RKO (cell line): ENCODE measurements at regions not wholly inside any gene's neighbourhood (a gene's known extent, or its start where the extent isn't known, plus 50 kb on each side); places are given as distances from the start of the nearest gene placed in this dataset.
A peak's percentile ranks its signal among the peaks of the same experiment; 100 is the strongest.

Experiments used
- DNase-seq: peaks from one replicate; pipeline ENCODE4 v3.0.0-alpha.2; 2016; ENCODE audit warnings: low spot score

DNA sequence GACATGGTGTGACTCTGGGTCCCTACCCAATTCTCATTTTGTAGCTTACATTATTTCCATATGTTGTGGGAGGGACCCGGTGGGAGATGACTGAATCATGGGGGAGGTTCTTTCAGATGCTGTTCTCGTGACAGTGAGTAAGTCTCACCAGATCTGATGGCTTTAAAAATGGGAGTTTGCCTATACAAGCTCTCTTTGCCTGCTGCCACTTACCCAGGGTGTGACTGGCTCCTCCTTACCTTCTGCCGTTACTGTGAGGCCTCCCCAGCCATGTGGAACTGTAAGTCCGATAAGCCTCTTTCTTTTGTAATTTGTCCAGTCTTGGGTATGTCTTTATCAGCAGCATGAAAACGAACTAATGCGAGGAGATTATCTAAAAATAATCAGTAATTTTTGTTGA lies 1683.2 kb upstream of the SLC39A10 start:
- DNase-seq, result no peak

GRCh38 chr2:193966590-193966989 lies 1690.4 kb upstream of the SLC39A10 start:
- peak; percentile 84 for DNase-seq

DNA sequence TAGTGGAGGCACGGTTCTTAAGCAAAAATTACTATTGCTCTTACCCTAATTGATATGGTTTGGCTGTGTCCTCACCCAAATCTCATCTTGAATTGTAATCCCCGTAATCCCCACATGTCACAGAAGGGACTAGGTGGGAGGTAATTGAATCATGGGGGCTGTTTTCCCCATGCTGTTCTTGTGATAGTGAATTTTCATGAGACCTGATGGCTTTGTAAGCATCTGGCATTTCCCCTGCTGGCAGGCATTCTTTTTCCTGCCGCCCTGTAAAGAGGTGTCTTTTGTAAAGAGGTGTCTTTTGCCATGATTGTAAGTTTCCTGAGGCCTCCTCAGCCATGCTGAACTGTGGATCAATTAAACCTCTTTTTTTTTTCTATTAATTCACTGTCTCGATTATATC lies 1691.8 kb upstream of the SLC39A10 start:
- DNase-seq, result no peak

DNA sequence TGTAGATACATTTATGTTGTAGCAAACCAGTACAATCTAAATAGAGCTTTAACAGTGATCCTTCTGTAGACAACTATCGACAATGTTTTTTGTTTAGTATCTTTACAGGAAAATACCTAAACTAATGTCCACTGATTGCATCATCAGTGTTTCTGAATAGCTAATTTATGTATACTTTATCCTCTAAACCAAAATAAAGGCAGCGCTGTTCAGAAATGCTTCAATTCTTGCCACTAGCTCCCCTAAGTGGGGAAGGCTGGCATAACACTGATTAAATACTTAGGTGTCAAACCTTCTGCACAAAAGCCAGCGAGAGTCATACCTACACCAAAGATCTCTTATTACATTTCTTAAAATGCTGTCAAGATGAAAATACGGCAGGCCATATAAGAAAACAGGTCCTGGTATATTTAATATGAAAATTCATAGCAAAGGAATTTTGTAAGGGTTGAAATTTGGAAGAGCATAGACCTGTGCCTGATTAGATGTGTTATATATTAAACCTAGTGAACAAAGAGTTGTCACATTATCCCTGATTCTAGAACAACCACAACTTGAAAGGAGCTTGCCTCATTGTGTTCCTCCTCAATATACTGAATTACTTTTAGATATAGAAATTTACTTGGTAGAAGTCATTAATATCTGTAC lies 1693.4 kb upstream of the SLC39A10 start:
- peak; percentile 56 for DNase-seq

- no peak for DNase-seq
These were observed 1710.2 kb upstream of the SLC39A10 start for GRCh38 chr2:193946806-193947205.

DNA sequence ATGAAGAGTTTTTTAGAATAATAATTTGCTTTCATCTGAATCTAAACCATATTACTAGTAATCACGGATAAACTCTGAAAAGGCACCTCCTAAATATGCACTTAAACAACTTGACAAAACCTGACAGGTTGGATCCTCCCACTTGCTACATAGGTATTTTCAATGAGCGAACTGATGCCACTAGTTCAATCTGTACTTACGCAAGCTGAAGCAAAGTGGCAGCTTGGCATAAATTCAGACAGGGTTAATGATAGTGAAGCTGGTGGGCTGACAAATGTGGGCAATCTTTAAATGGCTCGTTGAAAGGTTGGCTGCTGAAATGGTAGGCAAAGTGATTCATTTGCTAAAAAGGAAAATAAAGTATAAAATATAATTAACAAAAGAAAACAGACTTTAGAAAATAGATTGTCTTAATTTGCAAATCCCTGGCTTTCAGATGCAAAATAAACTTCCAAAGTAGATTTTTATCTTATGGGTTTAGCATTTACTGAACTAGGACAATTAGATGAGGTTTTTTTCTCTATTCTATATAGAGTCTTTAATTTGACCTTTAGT lies 1713.5 kb upstream of the SLC39A10 start:
- no peak for DNase-seq

- DNase-seq, result no peak
These were observed 1721.9 kb upstream of the SLC39A10 start for GRCh38 chr2:193935114-193935513.

- no peak for DNase-seq
These were observed 1727.9 kb upstream of the SLC39A10 start for GRCh38 chr2:193929131-193929530.

DNA sequence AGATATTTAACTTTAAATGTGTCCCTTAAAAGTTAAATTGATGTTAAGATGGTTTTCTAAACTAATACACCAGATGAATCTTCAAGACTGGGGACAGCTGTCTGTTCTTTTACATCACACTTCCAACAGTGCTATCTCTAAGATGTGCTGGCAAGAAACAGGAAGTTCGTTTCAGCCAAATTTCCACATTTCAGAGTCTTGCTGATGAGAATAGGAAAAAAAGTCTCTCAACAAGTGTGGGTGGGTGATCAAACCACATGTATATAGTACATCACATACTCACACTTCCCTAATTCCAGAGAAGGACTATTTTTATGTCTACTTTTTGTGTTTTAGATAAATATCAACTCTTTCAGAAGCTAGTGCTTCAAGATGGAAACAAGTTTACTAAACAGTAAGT lies 1712.8 kb upstream of the TMEFF2 start:
- no peak for DNase-seq

GRCh38 chr2:193900292-193900691 lies 1705.6 kb upstream of the TMEFF2 start:
- no peak for DNase-seq

DNA sequence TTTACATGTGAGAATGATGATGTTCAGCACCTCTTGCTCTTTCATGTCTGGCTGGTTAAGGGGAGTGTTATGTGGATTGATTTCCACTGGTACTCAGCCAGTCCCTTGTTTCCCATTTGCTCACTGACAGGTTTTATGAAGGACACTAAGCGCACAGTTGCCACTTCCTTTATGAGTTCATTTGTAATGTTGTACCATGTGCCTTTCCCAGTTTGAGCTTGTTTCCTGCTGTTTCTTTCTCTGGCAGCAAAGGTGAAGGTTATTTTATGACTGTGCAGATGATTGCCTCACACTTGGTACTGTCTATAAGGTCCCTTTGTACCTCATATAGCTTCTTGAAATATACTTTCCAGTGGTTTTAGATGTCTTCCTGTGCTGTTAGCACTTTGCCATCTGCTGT lies 1700.5 kb upstream of the TMEFF2 start:
- no peak for DNase-seq

- no peak for DNase-seq
These were observed 1699.3 kb upstream of the TMEFF2 start for GRCh38 chr2:193894081-193894480.

- DNase-seq, result no peak
These were observed 1696.3 kb upstream of the TMEFF2 start for GRCh38 chr2:193891023-193891422.

GRCh38 chr2:193885419-193885818 lies 1690.7 kb upstream of the TMEFF2 start:
- DNase-seq, result no peak

DNA sequence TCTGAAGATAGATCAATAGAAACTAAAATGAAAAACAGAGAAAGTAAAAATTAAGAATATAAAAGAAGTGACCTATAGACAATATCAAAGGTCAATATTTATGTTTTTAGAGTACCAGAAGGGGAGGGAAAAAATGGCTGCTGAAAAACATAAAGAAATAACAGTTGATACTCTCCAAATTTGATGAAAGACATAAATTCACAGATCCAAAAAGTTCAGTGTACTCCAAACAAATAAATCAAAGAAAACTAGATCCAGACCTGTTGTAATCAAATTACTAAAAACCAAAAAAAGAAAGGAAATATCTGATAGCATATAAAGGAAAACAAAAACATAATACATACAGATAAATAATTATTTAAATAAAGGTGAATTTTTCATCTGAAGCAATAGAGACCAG lies 1689.1 kb upstream of the TMEFF2 start:
- no peak for DNase-seq

DNA sequence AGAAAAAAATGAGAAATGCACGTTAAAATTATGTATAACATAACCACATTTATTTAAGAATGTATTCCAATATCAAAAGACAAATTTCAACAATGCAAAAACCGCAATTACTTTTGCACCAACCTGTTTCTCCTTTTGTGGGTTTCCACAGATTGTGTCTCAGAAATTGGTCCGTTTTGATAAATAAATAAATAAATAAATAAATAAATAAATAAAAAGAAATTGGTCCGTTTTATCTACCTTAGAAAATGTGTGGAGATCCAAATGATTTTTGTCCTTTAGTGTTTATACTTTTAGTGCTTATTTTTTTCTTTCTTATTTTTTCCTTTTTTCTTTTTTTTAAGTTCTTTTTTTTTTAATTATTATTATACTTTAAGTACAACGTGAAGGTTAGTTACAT lies 1682.2 kb upstream of the TMEFF2 start:
- DNase-seq, result no peak

- no peak for DNase-seq
These were observed 1674.8 kb upstream of the TMEFF2 start for GRCh38 chr2:193869564-193869963.

DNA sequence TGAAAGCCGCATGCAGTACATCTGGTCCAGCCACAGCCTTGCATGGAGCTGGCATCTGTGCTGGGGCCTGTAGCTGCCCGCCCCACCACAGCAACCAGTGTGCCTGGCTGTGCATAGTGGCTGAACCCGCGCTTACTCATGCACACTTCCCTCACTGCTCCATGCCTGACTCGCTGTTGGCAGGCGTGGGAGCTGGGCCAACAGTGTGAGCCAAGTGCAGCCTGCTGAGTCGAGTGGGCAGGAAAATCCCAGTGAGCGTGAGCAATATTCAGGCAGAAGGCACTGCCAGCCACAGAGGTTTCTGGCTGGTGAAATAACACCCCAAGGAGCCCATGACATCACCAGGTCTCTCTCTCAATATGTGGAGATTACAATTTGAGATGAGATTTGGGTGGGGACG lies 1674.1 kb upstream of the TMEFF2 start:
- DNase-seq, result peak; percentile 10

GRCh38 chr2:193868132-193868531 lies 1673.4 kb upstream of the TMEFF2 start:
- DNase-seq, result no peak

- DNase-seq, result no peak
These were observed 1672.7 kb upstream of the TMEFF2 start for GRCh38 chr2:193867454-193867853.

DNA sequence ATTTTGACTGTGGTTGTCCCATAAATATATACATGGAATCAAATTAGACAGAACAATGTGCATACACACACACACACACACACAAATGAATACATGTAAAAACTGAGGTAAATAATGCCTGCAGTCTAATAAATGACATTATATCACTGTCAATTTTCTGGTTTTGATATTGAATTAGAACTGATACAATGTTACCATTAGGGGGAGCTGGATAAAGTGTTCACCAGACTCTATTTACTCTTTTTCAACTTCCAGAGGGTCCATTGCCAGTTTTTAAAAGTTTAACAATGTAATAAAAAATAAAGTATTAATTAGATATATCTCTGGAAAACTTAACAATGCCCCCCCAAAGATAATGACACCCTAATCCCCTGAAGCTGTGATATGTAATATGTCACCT lies 1666.8 kb upstream of the TMEFF2 start:
- DNase-seq, result no peak

DNA sequence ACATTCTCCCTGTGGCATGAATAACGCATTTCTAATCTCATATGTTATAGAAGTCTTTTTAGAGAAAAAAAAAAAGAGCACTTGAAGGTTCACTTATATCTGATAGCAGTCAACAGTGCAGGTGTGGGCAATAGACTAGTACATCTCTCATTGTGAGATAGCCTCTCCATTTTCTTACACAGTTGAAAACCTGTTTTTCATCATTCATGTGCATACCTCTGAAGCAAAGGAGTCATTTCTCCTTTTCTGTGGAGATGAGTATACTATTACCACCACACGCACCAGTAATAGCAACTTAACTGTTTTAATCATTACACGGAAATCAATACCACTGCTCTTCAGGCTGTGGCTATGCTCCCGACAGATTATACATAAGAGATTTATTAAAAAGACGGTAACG lies 1653.3 kb upstream of the TMEFF2 start:
- no peak for DNase-seq

GRCh38 chr2:193847130-193847529 lies 1652.4 kb upstream of the TMEFF2 start:
- peak; percentile 25 for DNase-seq

GRCh38 chr2:193845604-193846003 lies 1650.9 kb upstream of the TMEFF2 start:
- DNase-seq, result no peak
